ENCODE measurements at regions not wholly inside any gene's neighbourhood (a gene's known extent, or its start where the extent isn't known, plus 50 kb on each side); places are given as distances from the start of the nearest gene placed in this dataset.

DNA sequence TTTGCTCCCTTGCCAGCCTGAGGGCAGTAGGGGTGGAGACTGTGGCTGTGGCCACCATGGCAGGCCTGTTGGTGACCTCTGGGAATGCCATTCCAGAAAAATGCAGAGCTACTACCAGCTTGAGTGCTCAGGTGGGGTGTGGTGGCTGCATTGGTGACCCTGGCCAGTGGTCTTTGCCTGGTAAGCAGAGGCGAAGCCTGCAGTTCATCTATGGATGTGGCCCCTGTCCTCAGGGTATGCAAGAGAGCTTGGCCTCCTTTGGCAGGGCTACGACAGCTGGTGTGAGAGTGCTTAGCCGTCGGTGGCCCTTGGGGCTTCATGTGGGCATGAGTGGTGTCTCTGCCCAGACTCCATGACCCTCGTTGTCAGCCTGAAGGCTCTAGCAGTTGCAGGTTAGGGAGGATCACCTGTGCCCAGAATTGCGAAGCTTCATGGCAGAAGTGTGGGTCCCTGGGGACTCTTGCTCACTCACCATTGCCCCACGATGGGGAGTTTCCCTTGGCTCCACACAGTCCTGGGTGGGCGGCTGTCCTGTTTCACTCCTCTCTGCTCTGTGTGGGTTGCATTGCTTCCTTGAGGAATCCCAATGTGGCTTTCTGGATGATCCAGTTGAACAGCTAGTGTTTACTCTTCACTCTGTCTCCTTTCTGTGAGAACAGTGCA lies 117.9 kb upstream of the CDH12 start:
- H3K4me1 ChIP-seq (ENCODE audit: insufficient read depth, low read length) = no peaks in the 10 kb centered on the region
- no peak for DNase-seq
- no peak overlapping the region for H3K9ac ChIP-seq (ENCODE audit: low read depth, low read length)
- no peak for ATAC-seq (ENCODE audit: insufficient read depth, low read depth)
- no peaks in the 10 kb centered on the region for H3K27me3 ChIP-seq (ENCODE audit: insufficient read depth, low read length, poor library complexity)
- no peaks in the 10 kb centered on the region for H4K20me1 ChIP-seq (ENCODE audit: insufficient read depth, low read length)
- H3K4me3 ChIP-seq (ENCODE audit: low read depth in 1 of 2, low read length in 2 of 2) = no peak overlapping the region
- H3K9me3 ChIP-seq (ENCODE audit: insufficient read depth, low read length, severe bottlenecking) = peaks cover 3% of the 10 kb centered on the region
- no peaks in the 10 kb centered on the region for H3K79me2 ChIP-seq (ENCODE audit: insufficient read depth, low read length)
- H3K4me2 ChIP-seq (ENCODE audit: insufficient read depth, low read length) = no peak overlapping the region
- H3K36me3 ChIP-seq (ENCODE audit: insufficient read depth, low read length) = no peaks in the 10 kb centered on the region
- no peak overlapping the region for H3K27ac ChIP-seq (ENCODE audit: low read length)
- H2AFZ ChIP-seq (ENCODE audit: low read depth, low read length) = no peak overlapping the region
- TF ChIP-seq EZH2 (IDR thresholded peaks at IDR 0.05; ENCODE audit: borderline replicate concordance, low read depth, low read length, severe bottlenecking) = no peak
- TF ChIP-seq, protein P1, sequence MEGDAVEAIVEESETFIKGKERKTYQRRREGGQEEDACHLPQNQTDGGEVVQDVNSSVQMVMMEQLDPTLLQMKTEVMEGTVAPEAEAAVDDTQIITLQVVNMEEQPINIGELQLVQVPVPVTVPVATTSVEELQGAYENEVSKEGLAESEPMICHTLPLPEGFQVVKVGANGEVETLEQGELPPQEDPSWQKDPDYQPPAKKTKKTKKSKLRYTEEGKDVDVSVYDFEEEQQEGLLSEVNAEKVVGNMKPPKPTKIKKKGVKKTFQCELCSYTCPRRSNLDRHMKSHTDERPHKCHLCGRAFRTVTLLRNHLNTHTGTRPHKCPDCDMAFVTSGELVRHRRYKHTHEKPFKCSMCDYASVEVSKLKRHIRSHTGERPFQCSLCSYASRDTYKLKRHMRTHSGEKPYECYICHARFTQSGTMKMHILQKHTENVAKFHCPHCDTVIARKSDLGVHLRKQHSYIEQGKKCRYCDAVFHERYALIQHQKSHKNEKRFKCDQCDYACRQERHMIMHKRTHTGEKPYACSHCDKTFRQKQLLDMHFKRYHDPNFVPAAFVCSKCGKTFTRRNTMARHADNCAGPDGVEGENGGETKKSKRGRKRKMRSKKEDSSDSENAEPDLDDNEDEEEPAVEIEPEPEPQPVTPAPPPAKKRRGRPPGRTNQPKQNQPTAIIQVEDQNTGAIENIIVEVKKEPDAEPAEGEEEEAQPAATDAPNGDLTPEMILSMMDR (IDR thresholded peaks at IDR 0.05; ENCODE audit: borderline replicate concordance, extremely low read depth, low read length, poor library complexity, severe bottlenecking) = no peak

- TF ChIP-seq EZH2 (IDR thresholded peaks at IDR 0.05; ENCODE audit: borderline replicate concordance, low read depth, low read length, severe bottlenecking) = no peak
- TF ChIP-seq, protein P1 (IDR thresholded peaks at IDR 0.05; ENCODE audit: borderline replicate concordance, extremely low read depth, low read length, poor library complexity, severe bottlenecking) = no peak
- no peaks in the 10 kb centered on the region for H3K36me3 ChIP-seq (ENCODE audit: insufficient read depth, low read length)
These were observed 117.3 kb upstream of the CDH12 start for GRCh38 chr5:22970491-22970890.

DNA sequence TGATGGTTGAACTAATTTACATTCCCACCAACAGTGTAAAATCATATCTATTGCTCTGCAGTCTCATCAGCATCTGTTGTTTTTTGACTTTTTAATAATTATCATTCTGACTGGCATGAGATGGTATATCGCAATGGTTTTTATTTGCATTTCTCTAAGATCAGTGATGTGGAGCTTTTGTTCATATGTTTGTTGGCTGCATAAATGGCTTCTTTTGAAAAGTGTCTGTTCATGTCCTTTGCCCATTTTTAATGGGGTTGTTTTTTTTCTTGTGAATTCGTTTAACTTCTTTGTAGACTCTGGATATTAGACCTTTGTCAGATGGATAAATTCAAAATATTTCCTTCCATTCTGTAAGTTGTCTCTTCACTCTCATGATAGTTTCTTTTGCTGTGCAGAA lies 115.2 kb upstream of the CDH12 start:
- Histone ChIP-seq H3K27me3 (ENCODE audit: insufficient read depth, low read length, poor library complexity) (no peaks in the 10 kb centered on the region), H3K9me3 (ENCODE audit: insufficient read depth, low read length, severe bottlenecking) (peaks cover 3% of the 10 kb centered on the region), H3K4me2 (ENCODE audit: insufficient read depth, low read length) (no peak overlapping the region), H2AFZ (ENCODE audit: low read depth, low read length) (no peak overlapping the region), H4K20me1 (ENCODE audit: insufficient read depth, low read length) (no peaks in the 10 kb centered on the region), H3K27ac (ENCODE audit: low read length) (no peak overlapping the region), H3K9ac (ENCODE audit: low read depth, low read length) (no peak overlapping the region), H3K4me1 (ENCODE audit: insufficient read depth, low read length) (no peaks in the 10 kb centered on the region), H3K4me3 (ENCODE audit: low read depth in 1 of 2, low read length in 2 of 2) (no peak overlapping the region), H3K36me3 (ENCODE audit: insufficient read depth, low read length) (no peaks in the 10 kb centered on the region), H3K79me2 (ENCODE audit: insufficient read depth, low read length) (no peaks in the 10 kb centered on the region)
- ATAC-seq (ENCODE audit: insufficient read depth, low read depth) = no peak
- DNase-seq = no peak
- TF ChIP-seq EZH2 (IDR thresholded peaks at IDR 0.05; ENCODE audit: borderline replicate concordance, low read depth, low read length, severe bottlenecking) = no peak

More at GRCh38 chr5:22970491-22970890, 117.3 kb upstream of the CDH12 start:
- H3K4me3 ChIP-seq (ENCODE audit: low read depth in 1 of 2, low read length in 2 of 2) = no peak overlapping the region
- no peaks in the 10 kb centered on the region for H3K4me1 ChIP-seq (ENCODE audit: insufficient read depth, low read length)
- H2AFZ ChIP-seq (ENCODE audit: low read depth, low read length) = no peak overlapping the region
- H3K9me3 ChIP-seq (ENCODE audit: insufficient read depth, low read length, severe bottlenecking) = peaks cover 3% of the 10 kb centered on the region
- no peaks in the 10 kb centered on the region for H4K20me1 ChIP-seq (ENCODE audit: insufficient read depth, low read length)
- no peak overlapping the region for H3K27ac ChIP-seq (ENCODE audit: low read length)
- H3K27me3 ChIP-seq (ENCODE audit: insufficient read depth, low read length, poor library complexity) = no peaks in the 10 kb centered on the region
- no peaks in the 10 kb centered on the region for H3K79me2 ChIP-seq (ENCODE audit: insufficient read depth, low read length)
- no peak overlapping the region for H3K9ac ChIP-seq (ENCODE audit: low read depth, low read length)
- DNase-seq (no peak), ATAC-seq (ENCODE audit: insufficient read depth, low read depth) (no peak)
- H3K4me2 ChIP-seq (ENCODE audit: insufficient read depth, low read length) = no peak overlapping the region

DNA sequence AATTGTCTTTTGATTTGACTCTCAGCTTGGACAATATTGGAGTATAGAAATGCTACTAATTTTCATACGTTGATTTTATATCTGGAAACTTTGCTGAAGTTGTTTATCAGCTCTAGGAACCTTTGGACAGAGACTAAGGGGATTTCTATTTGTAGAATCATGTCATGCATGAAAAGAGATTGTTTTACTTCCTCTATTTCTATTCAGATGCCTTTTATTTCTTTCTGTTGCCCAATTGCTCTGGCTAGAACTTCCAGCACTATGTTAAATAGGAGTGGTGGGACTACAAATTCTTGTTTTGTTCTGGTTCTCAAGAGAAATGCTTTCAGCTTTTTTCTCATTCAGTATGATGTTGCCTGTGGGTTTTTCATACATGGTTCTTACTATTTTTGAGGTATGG lies 112.8 kb upstream of the CDH12 start:
- H3K4me1 ChIP-seq (ENCODE audit: insufficient read depth, low read length) = no peaks in the 10 kb centered on the region
- no peaks in the 10 kb centered on the region for H3K79me2 ChIP-seq (ENCODE audit: insufficient read depth, low read length)
- DNase-seq (no peak), ATAC-seq (ENCODE audit: insufficient read depth, low read depth) (no peak)
- H4K20me1 ChIP-seq (ENCODE audit: insufficient read depth, low read length) = no peaks in the 10 kb centered on the region
- H3K4me3 ChIP-seq (ENCODE audit: low read depth in 1 of 2, low read length in 2 of 2) = no peak overlapping the region
- H3K4me2 ChIP-seq (ENCODE audit: insufficient read depth, low read length) = no peak overlapping the region
- no peak overlapping the region for H3K9ac ChIP-seq (ENCODE audit: low read depth, low read length)
- H3K9me3 ChIP-seq (ENCODE audit: insufficient read depth, low read length, severe bottlenecking) = peaks cover under 1% of the 10 kb centered on the region
- H3K27me3 ChIP-seq (ENCODE audit: insufficient read depth, low read length, poor library complexity) = no peaks in the 10 kb centered on the region
- TF ChIP-seq EZH2 (IDR thresholded peaks at IDR 0.05; ENCODE audit: borderline replicate concordance, low read depth, low read length, severe bottlenecking) = no peak
- TF ChIP-seq, protein P1 (IDR thresholded peaks at IDR 0.05; ENCODE audit: borderline replicate concordance, extremely low read depth, low read length, poor library complexity, severe bottlenecking) = no peak
- no peak overlapping the region for H3K27ac ChIP-seq (ENCODE audit: low read length)
- H2AFZ ChIP-seq (ENCODE audit: low read depth, low read length) = no peak overlapping the region
- no peaks in the 10 kb centered on the region for H3K36me3 ChIP-seq (ENCODE audit: insufficient read depth, low read length)

Measured in DND-41 (cell line).